Astrocyte (in vitro differentiated cells and primary cell): ENCODE measurements at regions not wholly inside any gene's neighbourhood (a gene's known extent, or its start where the extent isn't known, plus 50 kb on each side); places are given as distances from the start of the nearest gene placed in this dataset.

Experiments
- EZH2 ChIP-seq: IDR thresholded peaks from 2 replicates; pipeline ENCODE4 v1.6.1; 2012; ENCODE audit warnings: mild to moderate bottlenecking, low read length, inconsistent platforms; ENCODE audit not compliant: insufficient read depth
- TF ChIP-seq, protein P1 (sequence below): IDR thresholded peaks from 2 replicates; pipeline ENCODE4 v1.5.1; 2011; ENCODE audit warnings: low read depth, mild to moderate bottlenecking, inconsistent platforms, low read length, moderate library complexity; ENCODE audit not compliant: insufficient read depth

DNA sequence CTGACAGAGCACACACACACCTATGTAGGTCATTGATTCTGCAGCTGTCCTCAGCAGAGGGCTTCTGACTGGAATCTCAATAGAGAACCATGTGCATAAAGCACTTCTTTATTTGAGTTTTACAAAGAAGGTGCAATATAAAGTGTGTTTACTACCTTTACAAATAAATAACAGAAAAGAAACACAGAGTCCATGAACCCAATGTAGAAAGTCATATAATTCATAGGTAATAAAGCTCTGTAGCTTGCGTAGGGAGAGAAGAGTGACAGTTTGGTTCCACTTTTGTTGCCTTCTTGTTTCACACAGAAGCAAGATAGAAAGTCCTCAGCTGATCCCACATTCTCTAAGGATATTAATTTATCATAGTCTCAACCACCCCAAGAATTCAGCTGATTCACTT, 149.5 kb downstream of the GABRG2 start:
- TF ChIP-seq, protein P1, sequence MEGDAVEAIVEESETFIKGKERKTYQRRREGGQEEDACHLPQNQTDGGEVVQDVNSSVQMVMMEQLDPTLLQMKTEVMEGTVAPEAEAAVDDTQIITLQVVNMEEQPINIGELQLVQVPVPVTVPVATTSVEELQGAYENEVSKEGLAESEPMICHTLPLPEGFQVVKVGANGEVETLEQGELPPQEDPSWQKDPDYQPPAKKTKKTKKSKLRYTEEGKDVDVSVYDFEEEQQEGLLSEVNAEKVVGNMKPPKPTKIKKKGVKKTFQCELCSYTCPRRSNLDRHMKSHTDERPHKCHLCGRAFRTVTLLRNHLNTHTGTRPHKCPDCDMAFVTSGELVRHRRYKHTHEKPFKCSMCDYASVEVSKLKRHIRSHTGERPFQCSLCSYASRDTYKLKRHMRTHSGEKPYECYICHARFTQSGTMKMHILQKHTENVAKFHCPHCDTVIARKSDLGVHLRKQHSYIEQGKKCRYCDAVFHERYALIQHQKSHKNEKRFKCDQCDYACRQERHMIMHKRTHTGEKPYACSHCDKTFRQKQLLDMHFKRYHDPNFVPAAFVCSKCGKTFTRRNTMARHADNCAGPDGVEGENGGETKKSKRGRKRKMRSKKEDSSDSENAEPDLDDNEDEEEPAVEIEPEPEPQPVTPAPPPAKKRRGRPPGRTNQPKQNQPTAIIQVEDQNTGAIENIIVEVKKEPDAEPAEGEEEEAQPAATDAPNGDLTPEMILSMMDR, result no peak
- TF ChIP-seq EZH2, result no peak
